ENCODE measurements at regions not wholly inside any gene's neighbourhood (a gene's known extent, or its start where the extent isn't known, plus 50 kb on each side); places are given as distances from the start of the nearest gene placed in this dataset.

DNA sequence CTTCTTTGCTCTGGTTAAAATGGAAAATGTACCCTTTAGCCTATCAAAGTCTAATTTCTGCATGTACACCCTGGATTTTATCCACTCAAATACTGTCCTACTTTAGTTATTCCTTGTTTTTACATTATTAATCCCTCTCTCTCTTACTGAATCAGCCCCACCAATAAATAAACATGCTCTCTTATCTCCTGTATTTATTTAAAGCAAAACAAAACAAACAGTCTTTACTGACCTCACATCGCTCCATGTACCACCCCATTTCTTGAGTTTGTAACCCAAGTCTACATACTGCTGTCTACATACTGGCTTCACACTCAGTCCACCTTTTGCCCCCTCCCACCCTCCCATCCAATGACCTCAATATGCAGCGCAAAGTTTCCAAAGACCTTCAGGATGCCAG lies 113.3 kb upstream of the RORA start:
- H3K4me1 ChIP-seq (ENCODE audit: control insufficient read depth, extremely low read depth, insufficient read depth, low read length): no peaks in the 10 kb centered on the region
- no peak overlapping the region for H2AFZ ChIP-seq (ENCODE audit: low read depth, low read length)
- no peaks in the 10 kb centered on the region for H3K79me2 ChIP-seq (ENCODE audit: control insufficient read depth, insufficient read depth, low read length)
- H3K9me1 ChIP-seq (replicated peaks; ENCODE audit: control insufficient read depth, extremely low read depth, insufficient read depth, low read length): no peaks in the 10 kb centered on the region
- no peaks in the 10 kb centered on the region for H3K27me3 ChIP-seq (ENCODE audit: control insufficient read depth in 2 of 2, insufficient read depth in 2 of 2, low read length in 2 of 2)
- no peaks in the 10 kb centered on the region for H4K20me1 ChIP-seq (replicated peaks; ENCODE audit: control insufficient read depth, extremely low read depth, insufficient read depth, low read length)
- no peak overlapping the region for H3K9ac ChIP-seq (replicated peaks; ENCODE audit: extremely low read depth, insufficient read depth, low read length)
- dilution Hi-C loops (cut with MboI; ENCODE audit: extremely low pct_ligation_motif_present, low sequenced_read_pairs) (no loop called here), intact Hi-C loops (cut with micrococcal nuclease) (no loop called here)
- DNase-seq (ENCODE audit: low read depth, low spot score): no peak
- no peak for TF ChIP-seq POLR2A (IDR thresholded peaks at IDR 0.05; ENCODE audit: low read depth, low read length)
- no peak for TF ChIP-seq JUN (IDR thresholded peaks at IDR 0.05; ENCODE audit: borderline replicate concordance, insufficient read depth, insufficient read length, low read depth)
- TF ChIP-seq MYC (IDR thresholded peaks at IDR 0.05; ENCODE audit: low read depth, low read length): no peak
- no peak for TF ChIP-seq EZH2 (IDR thresholded peaks at IDR 0.05; ENCODE audit: borderline replicate concordance, low read depth, low read length, severe bottlenecking)
- no peak for TF ChIP-seq GATA2 (IDR thresholded peaks at IDR 0.05; ENCODE audit: insufficient read depth, insufficient read length, low read depth, low read length)
- TF ChIP-seq POLR2AphosphoS5 (IDR thresholded peaks at IDR 0.05; ENCODE audit: insufficient read depth, low read depth, low read length): no peak
- TF ChIP-seq, protein P1, sequence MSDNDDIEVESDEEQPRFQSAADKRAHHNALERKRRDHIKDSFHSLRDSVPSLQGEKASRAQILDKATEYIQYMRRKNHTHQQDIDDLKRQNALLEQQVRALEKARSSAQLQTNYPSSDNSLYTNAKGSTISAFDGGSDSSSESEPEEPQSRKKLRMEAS (IDR thresholded peaks at IDR 0.05; ENCODE audit: insufficient read depth, insufficient read length): no peak
- TF ChIP-seq, protein P2, sequence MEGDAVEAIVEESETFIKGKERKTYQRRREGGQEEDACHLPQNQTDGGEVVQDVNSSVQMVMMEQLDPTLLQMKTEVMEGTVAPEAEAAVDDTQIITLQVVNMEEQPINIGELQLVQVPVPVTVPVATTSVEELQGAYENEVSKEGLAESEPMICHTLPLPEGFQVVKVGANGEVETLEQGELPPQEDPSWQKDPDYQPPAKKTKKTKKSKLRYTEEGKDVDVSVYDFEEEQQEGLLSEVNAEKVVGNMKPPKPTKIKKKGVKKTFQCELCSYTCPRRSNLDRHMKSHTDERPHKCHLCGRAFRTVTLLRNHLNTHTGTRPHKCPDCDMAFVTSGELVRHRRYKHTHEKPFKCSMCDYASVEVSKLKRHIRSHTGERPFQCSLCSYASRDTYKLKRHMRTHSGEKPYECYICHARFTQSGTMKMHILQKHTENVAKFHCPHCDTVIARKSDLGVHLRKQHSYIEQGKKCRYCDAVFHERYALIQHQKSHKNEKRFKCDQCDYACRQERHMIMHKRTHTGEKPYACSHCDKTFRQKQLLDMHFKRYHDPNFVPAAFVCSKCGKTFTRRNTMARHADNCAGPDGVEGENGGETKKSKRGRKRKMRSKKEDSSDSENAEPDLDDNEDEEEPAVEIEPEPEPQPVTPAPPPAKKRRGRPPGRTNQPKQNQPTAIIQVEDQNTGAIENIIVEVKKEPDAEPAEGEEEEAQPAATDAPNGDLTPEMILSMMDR (IDR thresholded peaks at IDR 0.05; ENCODE audit: extremely low read depth in 1 of 2, insufficient read depth in 1 of 2, low read depth in 1 of 2, low read length in 2 of 2): no peak
- CTCF ChIA-PET: no interaction called here
- POLR2A ChIA-PET: no interaction called here
- H3K36me3 ChIP-seq (ENCODE audit: control insufficient read depth in 2 of 2, extremely low read depth in 1 of 2, insufficient read depth in 2 of 2, low read length in 2 of 2): no peaks in the 10 kb centered on the region
- H3K4me2 ChIP-seq (ENCODE audit: insufficient read depth, low read length): no peak overlapping the region
- no TSS peak for BruUV-seq (replicated peaks)
- no peak overlapping the region for H3K4me3 ChIP-seq (replicated peaks in 1 of 3; ENCODE audit: insufficient read depth in 1 of 3, low read depth in 1 of 3, low read length in 3 of 3)
- H3K9me3 ChIP-seq (replicated peaks; ENCODE audit: control insufficient read depth, insufficient read depth, low read length): no peaks in the 10 kb centered on the region
- no peak for FAIRE-seq
- no peak overlapping the region for H3K27ac ChIP-seq (ENCODE audit: insufficient read depth, low read depth, low read length)
